ENCODE measurements at regions not wholly inside any gene's neighbourhood (a gene's known extent, or its start where the extent isn't known, plus 50 kb on each side); places are given as distances from the start of the nearest gene placed in this dataset.

GRCh38 chr5:92002721-92003274 is 619.7 kb upstream of the ARRDC3 start:
- no peak overlapping the region for H3K27ac ChIP-seq
- TF ChIP-seq CTCF (IDR thresholded peaks at IDR 0.05), result no peak

GRCh38 chr5:91998774-91999173 is 615.7 kb upstream of the ARRDC3 start:
- no peak overlapping the region for H3K27ac ChIP-seq
- TF ChIP-seq ZFX (IDR thresholded peaks at IDR 0.05; ENCODE audit: borderline replicate concordance) (no peak), CTCF (IDR thresholded peaks at IDR 0.05) (no peak)

GRCh38 chr5:91983869-91984268 is 600.8 kb upstream of the ARRDC3 start:
- TF ChIP-seq ZFX (IDR thresholded peaks at IDR 0.05; ENCODE audit: borderline replicate concordance), result no peak
- no peak for TF ChIP-seq CTCF (IDR thresholded peaks at IDR 0.05)
- no peak overlapping the region for H3K27ac ChIP-seq

GRCh38 chr5:91978221-91978882 is 595.2 kb upstream of the ARRDC3 start:
- TF ChIP-seq ZFX (IDR thresholded peaks at IDR 0.05; ENCODE audit: borderline replicate concordance) (no peak), CTCF (IDR thresholded peaks at IDR 0.05) (no peak)
- H3K27ac ChIP-seq, result no peak overlapping the region

GRCh38 chr5:91977579-91977978 is 594.5 kb upstream of the ARRDC3 start:
- no peak for TF ChIP-seq ZFX (IDR thresholded peaks at IDR 0.05; ENCODE audit: borderline replicate concordance)
- TF ChIP-seq CTCF (IDR thresholded peaks at IDR 0.05), result no peak
- H3K27ac ChIP-seq, result no peak overlapping the region

- TF ChIP-seq CTCF (IDR thresholded peaks at IDR 0.05), result no peak
- TF ChIP-seq ZFX (IDR thresholded peaks at IDR 0.05; ENCODE audit: borderline replicate concordance), result no peak
- H3K27ac ChIP-seq, result no peak overlapping the region
Measured at GRCh38 chr5:91976451-91976850, 593.3 kb upstream of the ARRDC3 start.

GRCh38 chr5:91963166-91963565 is 580.0 kb upstream of the ARRDC3 start:
- H3K27ac ChIP-seq, result no peak overlapping the region
- TF ChIP-seq ZFX (IDR thresholded peaks at IDR 0.05; ENCODE audit: borderline replicate concordance) (no peak), CTCF (IDR thresholded peaks at IDR 0.05) (no peak)
